GOT3 (cell line): ENCODE measurements at regions not wholly inside any gene's neighbourhood (a gene's known extent, or its start where the extent isn't known, plus 50 kb on each side); places are given as distances from the start of the nearest gene placed in this dataset.

Experiments used
- DNase-seq: peaks from one replicate; lab custom pipeline; 2025; ENCODE audit warnings: mixed read lengths; lab: John Stamatoyannopoulos, UW

DNA sequence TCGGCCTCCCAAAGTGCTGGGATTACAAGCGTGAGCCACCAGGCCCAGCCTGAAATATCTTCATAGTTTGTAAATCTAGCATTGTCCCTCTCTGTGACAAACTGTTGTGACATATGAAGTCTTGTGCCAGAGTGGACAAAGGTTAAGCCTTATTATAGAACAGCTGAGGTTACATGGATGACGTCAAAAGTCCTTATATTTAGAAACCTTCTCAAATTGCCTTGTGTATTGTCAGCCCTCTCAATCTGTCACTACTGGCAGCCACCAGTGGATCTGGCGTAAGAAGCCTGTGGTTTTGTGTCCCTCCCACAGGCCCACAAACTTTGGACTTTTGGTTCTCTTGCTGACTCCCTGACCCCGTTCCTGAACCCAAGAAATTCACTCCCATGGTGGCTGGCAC lies 79.4 kb upstream of the CCDC112 start:
- DNase-seq, result no peak

DNA sequence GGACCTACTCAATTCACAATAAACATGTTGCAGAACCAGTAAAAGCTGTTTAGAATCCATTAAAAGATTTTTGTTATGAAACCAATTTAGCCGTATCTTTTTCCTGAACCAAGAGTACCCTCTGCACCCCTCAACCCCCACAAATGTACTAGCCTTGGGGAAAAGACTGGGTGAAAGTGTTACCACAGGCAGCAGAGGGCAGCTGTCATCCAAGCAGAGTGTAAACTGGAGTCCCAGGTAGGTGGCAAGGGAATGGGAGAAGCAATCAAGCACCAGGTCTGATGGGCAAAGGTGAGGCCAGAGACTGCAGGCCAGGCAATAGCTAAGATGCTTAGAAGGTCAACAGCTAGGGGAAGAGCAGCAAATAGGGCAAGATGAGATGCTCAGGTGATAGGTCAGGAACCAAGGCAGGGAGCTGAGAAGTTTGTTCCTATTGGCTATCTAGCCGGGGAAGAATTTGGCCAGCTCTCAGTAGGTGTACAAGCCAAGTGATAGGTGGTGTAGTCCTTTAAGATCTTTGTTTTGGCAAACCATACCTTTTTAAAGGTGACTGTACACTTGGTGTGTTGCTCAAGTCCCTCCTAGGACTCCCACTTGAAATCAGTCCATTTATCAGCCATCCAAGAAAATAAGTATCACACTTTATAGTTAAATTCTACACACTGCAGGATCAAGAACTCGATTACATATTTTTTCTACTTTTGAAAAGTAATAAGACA lies 77.8 kb upstream of the CCDC112 start:
- no peak for DNase-seq

DNA sequence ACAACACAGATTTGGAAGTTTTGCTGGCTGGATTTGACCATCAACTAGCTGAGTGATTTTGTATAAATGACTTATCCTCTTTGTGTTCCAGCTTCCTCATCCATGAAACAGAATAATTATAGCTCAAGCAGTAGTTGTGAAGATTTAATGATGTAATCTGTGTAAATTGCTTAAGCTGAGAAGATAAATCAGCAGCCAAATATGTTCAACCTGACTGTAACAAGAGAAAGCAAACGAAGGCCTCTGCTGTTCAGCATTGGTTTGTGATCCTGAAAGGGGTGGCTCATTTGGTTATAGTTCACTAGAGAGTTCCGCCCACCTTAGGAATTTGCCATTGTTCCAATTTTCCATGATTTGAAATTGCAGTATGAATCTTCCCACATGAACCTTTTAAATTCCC lies 75.7 kb upstream of the CCDC112 start:
- no peak for DNase-seq

DNA sequence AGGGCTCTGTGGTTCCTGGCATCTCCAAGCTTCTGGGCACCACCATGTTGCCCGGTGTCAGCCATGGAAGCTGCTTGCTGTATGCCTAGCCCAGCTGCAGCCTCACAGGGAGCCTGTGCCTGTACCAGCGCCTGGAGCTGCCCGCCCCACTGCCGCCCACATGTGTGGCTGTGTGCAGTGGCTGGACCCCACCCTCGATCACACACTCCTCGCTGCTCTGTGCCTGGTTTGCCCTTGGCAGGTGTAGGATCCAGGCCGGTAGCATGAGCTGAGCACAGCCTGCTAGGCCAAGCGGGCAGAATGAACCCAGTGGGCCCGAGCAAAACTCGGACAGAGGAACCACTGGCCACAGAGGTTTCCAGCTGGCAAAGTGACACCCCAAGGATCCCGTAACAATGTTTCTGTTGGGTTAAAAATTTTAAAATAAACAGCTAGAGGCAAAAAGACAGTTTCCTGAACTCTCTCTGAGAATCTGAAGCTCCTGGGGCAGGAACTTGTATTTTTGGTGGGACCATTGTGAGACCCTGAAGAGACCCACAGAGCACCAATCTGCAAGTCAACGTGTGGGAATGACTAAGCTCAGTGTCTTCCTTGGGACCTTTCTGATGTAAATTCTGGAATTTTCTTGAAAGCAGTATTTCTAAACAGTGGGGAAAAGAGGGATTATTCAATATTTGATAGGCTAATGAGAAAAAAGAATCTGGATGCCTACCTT lies 73.1 kb upstream of the CCDC112 start:
- no peak for DNase-seq

DNA sequence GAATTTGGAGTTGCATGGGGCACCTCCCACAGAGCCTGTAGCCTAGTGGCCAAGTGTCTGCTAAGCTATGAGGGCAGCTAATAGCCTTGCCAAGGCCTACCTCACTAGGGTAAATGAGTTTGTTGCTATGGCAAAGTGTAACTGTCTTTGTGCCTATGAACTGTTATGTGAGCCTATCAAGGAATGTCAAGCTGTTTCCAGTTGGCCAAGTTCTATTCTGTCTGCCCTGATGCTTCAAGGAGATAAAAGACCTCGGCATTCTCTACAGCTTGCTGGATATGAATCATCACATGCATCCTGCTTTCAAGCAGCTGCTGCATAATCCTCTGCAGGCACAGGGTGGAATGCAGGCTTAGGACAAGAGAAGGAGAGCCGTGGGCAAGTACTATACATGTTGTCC lies 69.8 kb upstream of the CCDC112 start:
- no peak for DNase-seq

DNA sequence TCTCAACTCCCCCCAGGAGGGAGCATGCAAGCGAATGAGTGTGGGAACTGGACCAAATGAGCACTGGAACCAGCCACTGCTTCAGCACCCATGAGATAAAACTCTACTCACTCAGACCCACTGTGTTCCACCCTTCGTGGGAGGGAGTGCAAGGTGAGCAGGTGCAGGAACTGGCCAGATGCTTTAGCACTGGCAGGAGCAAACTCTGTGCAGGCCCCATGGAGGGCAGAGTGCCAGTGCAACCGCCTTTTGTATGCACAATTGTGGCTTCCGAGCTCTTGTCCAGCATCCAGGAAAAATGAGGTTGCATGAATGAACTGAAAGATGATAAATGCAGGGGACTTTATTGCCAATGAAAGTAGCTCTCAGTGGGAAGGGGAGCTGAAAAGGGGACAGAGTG lies 67.4 kb upstream of the CCDC112 start:
- DNase-seq, result no peak

DNA sequence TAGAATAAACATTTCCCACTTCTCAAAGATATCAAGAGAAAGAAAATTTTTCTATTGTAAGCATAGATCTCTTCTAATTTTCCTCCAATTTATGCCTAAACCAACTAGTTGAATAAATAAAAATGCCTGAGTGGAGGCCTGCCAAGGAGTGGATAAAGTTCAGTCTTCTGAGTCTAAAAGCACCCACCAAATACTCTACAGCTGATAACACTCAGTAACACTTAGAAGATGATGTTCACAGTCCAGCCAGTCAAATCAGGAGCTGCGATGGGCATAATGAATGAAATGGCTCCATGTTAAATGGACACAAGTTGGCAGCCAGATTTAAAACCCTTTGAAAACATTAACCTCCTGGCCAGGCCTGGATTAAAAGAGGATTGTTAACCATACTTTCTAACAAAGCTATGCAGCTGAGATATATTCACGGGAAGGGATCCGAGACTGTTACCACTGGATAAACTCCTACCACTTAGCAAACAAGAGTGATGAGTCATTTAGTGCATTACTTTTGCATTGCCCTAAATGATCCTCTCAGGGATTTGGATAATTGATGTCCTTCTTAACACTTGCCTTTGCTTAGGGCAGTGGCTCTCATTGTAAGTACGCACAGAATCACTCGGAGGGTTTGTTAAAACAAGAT lies 63.7 kb upstream of the CCDC112 start:
- DNase-seq, result no peak

DNA sequence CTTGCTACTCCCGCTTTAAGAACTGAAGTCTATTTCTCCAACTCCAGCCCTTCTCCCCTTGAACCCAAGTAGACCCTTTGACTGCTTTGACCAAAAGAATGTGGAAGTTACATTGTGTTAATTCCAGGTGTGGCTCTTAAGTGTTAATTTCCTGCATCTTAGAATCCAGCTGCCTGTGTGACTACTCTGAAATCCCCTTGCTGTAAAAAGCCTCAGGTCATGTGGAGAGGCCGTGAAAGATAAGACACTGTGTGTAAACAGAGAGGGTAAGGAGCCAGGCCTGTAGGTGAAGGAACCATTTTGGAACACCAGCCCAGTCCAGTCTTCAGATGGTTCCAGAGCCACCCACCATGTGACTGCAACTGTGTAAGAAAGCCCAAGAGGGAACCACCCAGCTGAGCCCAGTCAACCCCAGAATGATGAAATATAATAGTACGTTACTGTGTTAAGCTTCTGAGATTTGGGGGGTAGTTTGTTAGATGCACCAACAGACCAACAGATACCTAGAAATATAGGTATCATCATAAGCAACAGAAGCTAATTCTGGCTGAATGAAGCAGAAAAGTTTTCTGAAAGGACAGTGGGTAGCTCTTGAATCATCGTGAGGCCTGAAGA lies 59.4 kb upstream of the CCDC112 start:
- DNase-seq, result no peak

DNA sequence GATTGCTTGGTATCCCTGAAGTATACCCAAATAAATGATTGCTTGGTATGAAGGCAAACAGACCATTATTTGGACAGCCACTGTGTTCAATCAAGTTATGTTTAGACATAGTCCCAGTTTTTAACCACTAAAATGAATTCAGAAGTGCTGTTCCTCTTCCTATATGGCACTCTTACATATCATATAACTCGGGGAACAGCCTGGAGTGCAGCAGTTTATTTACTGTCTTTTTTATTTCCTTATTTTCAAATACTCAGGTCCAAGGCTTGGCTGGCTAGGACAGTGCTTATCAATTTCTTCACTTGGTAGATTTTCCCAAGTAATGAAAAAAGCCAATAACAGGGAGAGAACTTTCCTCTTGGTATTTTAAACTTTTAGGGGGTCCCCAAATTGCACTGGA lies 58.6 kb upstream of the CCDC112 start:
- DNase-seq, result no peak

DNA sequence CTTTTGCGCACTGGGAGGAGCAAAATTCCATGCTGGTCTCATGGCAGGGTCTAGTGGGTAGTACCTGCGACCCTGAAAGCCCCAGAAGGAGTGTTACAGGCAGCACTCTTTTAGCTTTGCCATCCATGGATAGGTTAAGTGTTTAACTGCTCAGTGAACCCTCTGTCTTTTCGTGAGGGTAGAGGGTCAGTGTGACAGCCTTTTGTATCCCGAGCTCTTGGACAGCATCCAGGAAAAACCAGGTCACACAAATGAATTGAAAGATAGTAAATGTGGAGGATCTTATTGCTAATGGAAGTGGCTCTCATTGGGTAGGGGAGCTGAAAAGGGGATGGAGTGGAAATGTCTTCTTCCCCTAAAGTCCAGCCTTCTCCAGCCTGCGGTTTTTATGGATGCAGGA lies 57.8 kb upstream of the CCDC112 start:
- DNase-seq, result no peak

DNA sequence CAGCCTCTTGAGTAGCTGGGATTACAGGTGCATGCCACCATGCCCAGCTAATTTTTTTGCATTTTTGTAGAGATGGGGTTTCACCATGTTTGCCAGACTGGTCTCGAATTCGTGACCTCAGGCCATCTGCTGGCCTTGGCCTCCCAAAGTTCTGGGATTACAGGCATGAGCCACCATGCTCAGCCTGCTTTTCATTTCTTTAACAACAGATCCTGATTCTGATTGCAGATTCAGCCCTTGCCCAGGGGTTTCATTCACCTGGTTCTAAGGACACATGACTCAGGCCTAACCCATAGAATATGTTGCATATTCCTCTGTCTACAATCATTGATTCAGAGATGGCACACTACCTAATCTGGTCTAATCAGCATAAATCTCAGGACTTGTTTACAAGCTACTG lies 56.1 kb upstream of the CCDC112 start:
- DNase-seq, result no peak

DNA sequence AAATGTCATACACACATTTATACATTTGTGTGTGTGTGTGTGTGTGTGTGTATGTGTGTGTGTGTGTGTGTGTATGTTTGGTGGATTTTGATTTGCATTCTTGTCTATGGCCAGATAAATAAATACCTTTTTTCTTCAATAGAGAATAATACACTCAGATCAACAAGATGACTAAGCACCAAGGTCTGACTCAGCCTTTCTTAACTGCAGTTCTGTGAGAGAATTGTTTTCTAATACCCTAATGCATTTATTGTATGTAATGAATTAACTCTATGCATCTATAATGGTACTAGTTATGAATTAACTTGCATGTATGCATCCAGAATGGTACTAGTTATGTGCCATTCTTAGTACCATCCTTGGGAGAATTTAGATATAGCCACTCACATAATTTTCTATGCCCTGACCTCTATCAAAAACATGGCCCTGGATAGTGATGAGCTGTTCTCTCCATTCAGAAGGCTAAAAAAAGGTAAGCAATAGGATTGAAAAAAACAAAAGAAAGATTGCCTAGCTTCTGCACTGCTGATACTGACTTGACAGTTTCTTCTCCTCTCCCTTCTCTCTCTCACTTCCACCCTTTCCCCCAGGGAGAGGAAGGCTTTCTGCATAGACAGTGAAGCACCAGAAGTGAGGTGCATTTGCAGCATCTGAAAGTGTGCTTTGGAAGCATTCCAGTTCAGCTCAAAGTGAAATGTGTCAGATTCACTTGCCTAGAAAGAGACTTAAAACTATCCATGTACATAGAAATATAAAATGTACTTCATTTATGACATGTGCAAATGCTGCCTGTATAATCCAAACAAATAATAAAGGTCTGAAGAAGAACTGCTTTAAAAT lies 55.1 kb upstream of the CCDC112 start:
- no peak for DNase-seq

DNA sequence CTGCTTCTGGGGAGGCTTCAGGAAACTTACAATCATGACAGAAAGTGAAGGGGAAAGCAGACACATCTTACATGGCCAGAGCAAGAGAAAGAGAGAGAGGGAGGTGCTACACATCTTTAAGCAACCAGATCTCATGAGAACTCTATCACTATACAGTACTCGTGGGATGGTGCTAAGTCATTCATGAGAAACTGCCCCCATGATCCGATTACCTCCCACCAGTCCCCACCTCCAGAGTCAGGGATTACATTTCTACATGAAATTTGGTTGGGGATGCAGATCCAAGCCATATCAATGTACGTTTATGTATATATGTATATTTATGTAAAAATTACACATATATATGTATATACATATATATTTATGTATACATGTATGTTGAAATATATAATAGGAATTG lies 54.4 kb upstream of the CCDC112 start:
- no peak for DNase-seq

DNA sequence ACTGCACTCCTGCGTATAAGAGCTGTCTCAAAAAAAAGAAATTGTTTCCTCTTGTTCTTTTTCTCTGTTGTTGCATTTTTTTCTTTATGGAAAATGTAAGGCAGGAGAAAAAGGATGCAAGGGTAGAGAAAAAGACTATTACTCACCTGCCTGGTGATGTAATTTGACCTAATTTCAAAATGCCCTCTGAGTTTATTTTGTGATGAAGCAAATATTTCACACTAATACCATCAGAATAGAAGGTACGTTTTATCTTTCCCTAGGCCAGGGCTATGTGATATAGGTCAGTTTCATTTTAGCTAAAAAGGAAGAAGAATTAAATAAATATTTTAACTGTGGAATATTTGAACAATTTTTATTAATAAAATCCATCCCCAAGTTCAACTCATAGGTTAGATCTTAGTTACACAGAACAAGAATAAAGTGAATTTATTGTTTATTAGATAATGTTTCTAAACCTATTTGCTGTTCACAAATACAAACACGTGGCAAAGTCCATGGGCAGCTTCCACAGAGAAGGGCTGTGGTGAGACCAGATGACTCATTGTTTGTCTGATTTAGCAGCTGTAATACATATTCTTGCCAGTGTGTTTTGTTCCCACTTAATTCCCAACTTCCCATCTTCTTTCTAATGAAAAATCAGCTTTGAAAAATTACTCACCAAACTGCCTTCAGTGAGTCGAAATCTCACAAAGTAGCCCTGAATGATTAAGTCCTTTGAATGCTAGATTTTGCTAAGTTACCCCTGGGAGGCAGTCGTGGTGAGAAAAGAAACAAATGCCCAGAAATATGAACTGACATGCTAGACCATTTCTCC lies 52.8 kb upstream of the CCDC112 start:
- DNase-seq, result no peak

DNA sequence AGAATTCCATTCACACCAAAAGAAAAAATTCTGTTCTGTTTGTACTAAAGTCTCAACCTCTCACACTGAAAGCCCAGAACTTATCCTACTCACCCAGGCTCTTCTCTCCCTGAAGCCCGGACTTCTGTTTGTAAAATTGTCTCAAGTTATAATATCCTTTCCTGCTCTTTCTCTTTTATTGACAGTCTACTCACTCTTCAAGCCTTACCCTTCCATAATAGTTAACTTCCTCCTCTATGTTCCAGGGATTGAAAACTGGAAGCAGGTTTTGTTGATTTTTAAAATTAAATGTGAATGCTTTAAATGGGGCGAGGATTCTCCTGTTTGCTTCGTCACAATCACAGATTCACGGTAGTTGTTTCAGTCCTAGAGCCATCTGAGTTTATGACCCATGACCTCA lies 51.7 kb upstream of the CCDC112 start:
- no peak for DNase-seq
